CD1c-positive myeloid dendritic cell (primary cell): ENCODE measurements at regions not wholly inside any gene's neighbourhood (a gene's known extent, or its start where the extent isn't known, plus 50 kb on each side); places are given as distances from the start of the nearest gene placed in this dataset.

Source experiments
- DNase-seq: peaks from one replicate; pipeline ENCODE4 v3.0.0-alpha.2; 2016; ENCODE audit errors: extremely low spot score

DNA sequence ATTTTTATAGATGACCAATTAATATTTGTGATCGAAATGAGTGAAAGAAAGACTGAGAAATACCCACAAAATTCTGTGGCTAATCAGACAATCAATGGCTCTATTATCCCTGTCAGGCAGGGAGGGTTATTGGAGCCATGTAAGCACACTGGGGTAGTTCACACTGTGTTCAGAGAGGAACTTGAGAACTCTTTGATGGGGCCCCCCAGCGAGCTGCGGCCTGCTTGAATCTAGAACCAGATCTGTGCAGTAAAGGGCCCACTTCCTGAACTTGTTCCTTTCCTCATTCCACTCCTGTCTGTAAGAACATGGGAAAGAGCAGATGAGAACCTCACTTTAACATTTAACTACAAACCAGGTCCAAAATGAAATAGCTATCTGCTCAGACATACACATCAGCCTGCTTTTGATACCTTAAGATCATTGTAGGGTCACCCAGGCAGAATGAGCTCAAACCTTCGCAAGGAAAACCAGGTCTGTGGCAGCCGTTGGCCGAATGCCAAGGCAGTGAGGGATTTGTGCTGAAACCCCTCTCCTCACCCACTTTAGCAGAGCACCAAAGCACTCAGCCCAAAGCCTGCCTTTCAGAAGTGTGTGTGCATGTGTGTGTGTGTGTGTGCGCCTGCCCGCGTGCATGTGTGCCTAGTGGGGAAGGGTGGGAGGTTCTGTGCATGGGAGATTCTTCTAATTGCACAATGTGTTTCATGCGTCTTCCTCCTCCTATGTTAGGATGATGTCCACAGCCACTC is 365.6 kb upstream of the MGMT start:
- DNase-seq = no peak

DNA sequence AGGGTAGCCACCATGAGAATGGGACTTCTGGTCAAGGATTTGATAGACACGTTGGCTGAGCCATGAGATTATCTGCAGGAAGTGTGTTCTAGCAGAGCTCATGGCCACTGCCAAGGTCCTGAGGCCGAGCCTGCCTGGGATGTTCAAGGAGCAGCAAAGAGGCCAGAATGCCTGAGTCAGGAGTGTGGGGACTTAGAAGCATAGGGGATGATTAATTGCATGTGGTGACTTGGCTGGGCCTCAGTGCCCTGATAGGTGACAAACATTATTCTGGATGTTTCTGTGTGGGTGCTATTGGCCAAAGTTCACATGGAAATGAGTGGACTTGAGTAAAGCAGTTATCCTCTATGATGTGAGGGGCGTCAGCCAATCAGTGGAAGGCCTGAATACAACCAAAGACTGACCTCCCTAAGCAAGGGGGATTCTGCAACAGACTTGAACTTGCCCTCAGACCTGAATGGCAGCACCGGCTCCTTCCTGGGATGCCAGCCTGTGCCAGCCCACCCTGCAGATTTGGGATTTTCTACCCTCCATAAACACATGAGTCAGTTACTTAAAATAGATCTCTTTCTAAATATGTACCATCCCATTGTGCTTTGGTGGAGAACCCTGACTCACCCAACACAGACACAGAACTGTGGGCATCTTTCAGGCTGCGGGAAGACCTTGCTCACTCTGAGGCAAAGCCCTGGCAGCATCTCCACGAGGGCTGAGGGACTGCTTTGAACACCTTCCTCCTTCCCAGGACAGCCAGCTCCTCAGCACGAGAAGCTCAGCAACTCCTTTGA is 363.9 kb upstream of the MGMT start:
- DNase-seq = no peak

GRCh38 chr10:129104266-129105045 is 362.6 kb upstream of the MGMT start:
- DNase-seq = no peak

DNA sequence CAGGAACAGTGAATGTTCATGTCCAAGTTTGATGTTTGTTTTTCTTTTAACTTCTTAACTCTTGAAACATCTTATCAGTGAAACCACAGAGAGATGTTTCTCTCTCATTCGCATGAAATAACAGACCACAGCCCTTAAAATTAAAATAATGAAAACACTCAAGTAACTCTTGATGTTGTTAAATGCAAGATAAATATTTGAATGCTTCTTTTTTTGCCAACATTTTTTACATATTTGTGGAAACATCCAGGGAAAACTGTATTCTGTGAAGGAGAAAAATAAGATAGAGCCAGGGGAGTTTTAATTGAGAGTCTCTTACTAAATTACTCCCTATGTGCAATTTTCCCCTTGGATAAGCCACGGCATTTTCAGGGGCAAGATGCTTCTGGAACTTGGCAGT is 361.8 kb upstream of the MGMT start:
- no peak for DNase-seq

DNA sequence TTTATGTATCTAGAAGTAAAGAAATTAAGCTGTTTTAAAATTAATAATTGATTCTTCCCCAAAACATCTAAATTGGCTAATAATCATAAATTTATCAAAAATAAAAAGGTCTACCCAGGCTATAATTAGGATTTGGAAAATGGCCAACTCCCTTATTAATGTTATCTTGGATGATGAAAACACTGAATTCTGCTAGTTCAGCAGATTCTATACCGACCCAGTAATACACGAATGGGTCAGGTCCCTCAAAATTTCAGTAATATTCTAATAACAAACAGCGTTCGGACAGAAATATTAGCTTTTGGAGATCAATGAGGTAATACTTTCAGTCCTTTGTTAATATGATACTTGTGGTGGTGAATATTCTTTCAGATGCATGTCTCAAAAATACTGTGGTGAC is 360.7 kb upstream of the MGMT start:
- DNase-seq = no peak

- no peak for DNase-seq
Measured at GRCh38 chr10:129107525-129107924, 359.5 kb upstream of the MGMT start.

- no peak for DNase-seq
Measured at GRCh38 chr10:129108378-129108777, 358.7 kb upstream of the MGMT start.

DNA sequence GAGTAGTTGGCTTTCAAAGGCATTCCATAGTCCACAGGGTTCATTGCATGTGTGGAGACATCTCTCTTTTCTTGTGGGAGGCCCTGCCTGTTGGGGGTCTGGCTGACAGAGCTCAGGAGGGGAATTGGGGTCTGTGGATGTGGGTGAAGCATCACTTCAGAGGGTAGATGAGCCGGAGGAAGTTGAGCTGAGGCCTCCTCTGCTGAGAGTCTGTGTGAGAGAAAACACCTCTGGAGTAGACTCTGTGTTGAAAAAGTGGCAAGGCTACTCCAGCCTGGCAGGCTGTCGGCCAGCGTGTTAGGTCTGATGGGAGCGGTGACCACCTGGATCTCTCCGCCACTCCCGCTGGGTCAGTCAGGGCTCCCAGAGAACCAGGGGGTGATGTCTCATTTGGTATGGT is 358.0 kb upstream of the MGMT start:
- DNase-seq = no peak

DNA sequence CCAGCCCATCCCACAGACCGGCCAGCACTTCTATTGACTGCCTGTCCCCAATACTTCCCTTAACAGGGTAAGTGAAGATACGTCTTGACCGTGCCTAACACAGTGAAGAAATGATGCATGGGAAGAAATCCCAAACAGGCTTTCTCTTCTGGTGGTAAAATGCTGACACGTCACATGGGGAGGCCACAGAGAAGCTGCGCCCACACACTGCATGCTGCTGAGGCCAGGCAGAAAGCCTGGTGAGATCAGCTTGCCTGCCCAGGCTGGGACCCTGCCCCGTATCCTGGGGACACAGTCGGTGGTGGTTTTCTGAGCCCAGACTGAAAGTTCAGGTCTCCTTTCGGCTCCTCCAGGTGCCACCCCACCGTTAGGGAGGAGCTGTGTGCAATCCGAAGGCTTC is 356.3 kb upstream of the MGMT start:
- DNase-seq = no peak

DNA sequence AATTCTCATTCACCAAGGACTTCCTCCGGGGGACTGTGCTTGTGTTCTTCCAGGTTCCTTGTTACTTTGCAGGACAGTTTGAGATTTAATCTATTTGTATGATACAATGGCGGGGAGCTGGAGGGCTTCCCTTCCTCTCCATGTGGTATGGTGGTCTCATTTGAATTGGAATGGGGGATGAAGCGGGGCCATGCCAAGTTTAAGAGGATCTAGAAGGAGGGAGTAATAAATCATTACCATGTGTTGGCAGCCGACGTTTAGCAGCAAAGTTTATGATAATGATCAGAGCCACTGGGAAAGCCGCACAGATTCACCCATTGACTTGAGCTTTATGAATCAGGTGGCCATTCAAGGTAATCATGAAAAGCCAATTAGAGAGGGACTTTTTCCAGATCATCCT is 355.1 kb upstream of the MGMT start:
- DNase-seq = no peak

DNA sequence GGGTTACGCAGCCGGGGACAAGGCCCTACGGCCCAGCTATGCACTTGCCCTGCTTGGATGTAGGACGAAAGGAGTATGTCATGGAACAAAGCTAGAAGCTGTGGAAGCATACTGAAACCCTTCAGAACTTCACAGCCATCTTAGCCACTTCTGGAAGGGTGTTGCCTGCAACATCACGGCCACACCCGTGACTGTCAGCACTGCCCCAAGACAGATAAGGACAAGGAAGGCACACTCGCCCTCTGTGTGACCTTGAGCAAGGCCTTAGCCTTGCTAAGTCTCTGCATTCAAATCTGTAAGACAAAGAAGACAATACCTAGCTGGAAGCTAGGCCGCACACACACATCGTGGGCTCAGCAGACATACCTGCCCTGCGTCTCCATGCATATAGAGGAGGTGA is 352.5 kb upstream of the MGMT start:
- no peak for DNase-seq

DNA sequence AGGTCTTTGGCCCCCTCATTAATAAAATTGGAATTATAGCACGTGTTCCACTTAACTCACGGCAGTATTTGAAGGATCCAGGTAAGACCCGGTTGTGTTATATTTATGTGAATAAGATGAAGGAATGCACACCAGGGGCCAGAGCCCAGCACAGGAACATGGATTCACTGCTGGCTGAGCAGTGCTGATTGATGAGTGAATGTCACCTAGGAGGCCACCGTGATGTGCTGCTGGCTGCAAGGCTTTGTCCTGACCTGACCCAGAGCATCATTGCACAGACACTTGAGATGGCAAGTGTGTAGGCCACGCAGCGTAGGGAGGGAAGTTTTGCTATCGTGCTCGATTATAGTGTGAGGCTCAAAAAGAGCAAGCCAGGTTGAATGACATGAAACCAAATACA is 350.7 kb upstream of the MGMT start:
- no peak for DNase-seq

DNA sequence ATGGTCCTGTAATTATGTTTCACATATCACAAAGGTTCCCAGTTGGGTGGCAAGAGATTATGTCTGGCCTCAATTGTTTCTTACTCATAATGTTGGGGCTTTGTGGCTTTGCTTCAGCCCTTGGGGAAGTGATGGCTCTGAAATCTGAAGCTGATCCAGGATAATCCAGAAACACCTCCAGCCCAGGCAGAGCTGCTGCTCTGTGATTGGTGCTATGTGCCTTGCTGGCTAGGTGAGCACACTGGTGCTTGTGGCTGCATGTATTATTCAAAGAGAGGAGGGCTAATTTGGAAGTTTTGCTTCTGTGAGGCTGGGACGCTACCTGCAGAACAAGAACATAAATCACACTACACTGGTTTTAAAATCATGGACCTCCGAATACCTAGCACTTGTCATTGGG is 346.6 kb upstream of the MGMT start:
- no peak for DNase-seq

GRCh38 chr10:129122846-129123245 is 344.2 kb upstream of the MGMT start:
- no peak for DNase-seq

DNA sequence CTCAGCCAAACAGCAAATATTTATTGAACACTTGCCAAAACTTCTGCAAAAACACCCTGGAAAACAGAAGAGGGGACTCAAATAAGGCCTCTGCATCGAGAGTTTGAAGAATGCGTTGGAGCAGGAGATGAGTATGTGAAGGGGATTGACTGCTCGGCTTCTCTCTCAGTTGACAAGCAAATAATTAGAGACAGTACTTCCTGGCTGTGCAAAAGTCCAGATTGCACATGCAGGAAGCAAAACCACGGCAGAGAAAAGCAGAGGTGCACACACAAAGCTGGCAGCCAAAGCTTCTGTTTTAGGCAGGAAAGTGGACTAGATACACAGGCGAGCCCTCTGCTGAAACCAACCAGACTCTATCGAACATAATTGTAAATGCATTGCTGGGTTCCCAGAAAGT is 343.6 kb upstream of the MGMT start:
- DNase-seq = no peak

DNA sequence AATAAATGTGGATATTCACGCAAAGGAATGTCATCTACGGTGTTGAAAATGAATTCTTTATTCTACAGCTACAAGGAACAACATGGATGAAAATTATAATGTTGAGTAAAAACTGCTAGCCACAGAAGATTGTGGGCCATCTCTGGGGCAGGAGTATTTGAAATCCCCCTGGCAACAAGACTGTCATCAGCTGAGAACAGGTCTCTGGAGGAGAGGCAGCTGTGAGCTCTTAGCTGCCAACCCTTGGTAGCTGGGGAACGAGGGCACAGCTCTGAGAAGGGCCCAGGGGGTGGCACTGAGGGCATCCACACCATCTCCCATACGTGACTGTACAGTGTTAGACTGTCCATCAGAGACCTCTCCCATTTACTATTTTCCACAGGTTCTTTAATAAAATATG is 340.1 kb upstream of the MGMT start:
- DNase-seq = no peak

GRCh38 chr10:129131457-129132132 is 335.4 kb upstream of the MGMT start:
- DNase-seq = no peak

DNA sequence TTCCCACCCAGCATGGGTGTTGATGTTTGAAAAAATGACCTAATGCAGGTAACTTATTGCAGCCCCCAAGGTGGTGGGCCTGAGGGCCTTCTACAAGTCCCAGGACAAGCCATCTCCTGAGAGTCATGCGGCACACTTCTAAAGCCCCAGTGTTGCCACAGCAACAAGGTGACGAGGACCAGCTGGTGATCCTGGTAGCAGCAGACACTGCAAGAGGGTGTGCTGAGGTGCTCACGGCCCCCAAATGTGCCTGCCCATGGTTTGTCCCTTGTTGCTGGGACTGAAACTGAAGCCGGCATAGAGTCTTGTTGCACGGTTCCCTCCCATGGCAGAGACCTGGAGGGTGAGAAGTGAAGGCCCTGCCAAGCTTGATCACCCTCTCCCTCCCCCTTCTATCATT is 333.2 kb upstream of the MGMT start:
- DNase-seq = no peak

DNA sequence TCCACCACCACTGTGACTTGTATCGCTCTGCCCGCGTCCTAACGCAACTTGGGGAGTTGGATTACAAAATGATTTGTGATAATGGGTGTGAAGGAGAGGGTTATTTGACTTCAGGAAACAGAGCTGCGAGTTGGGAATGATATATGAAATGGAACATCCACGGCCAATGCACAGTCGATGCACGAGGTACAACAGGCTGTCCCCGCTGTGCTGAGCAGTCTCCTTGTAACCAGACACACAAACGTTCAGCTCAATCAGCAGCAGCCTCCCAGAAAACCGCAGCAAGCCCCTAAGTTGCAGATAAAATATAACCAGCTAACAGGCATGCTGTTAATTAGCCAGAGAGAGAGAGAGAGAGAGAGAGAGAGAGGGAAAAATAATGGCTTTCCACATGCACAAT is 332.7 kb upstream of the MGMT start:
- no peak for DNase-seq

GRCh38 chr10:129135624-129136023 is 331.4 kb upstream of the MGMT start:
- no peak for DNase-seq

DNA sequence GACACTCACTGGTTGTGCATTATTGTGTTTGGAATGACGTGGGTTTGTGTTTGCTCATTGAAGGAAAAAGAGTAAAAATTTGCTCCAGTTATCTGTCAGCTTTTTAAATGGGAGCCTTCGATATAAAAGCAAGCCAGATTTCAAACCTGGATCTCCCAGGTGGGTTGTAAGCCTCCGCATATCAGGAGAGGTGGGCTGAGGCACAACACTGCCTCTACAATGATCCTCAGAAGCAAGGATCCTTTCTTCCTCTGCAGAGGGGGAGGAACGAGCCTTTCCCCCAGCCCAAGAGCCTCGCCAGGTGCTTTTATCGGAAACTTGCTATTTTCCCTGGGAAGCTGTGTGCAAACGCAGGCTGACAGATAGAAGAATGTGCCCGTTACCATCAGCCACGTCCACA is 331.0 kb upstream of the MGMT start:
- no peak for DNase-seq

DNA sequence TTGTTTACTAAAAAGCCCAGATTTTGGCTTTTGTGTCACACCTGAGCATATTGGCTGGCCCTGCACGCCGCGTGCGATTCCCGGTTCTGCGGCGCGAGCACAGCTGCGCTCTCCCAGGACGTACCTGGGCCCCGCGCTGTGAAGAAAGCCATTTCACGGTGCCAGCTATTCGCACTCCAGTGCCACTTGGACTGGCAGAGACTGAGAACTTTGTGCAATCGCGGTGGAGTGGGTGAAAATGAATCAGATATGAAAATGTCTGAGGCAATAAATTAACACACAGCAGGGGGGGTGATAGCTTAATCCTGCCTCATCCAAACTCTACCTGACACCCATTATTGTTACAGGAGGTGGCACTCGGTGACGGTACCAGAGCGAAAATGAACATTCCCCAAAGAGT is 330.1 kb upstream of the MGMT start:
- DNase-seq = no peak
